Astrocyte (in vitro differentiated cells and primary cell): ENCODE measurements at regions not wholly inside any gene's neighbourhood (a gene's known extent, or its start where the extent isn't known, plus 50 kb on each side); places are given as distances from the start of the nearest gene placed in this dataset.
"Not testable (repeated sequence)": the region's sequence is repeated elsewhere in the genome, so short reads cannot be mapped to it uniquely, and the experiment has no call there.

Source experiments
- DNase-seq: peaks from one replicate; pipeline ENCODE4 v3.0.0-alpha.2; 2010; ENCODE audit warnings: low read depth
- FAIRE-seq: peaks from 2 replicates; lab custom pipeline; 2011; peaks lifted over from hg19 to GRCh38; lab: Jason Lieb, UNC
- H2AFZ ChIP-seq: 2 replicates; pipeline ENCODE4 v1.6.0; 2012; ENCODE audit warnings: low read depth, low read length, inconsistent platforms
- H3K27ac ChIP-seq: 2 replicates; pipeline ENCODE4 v1.5.1; 2011; ENCODE audit warnings: low read depth, low read length, inconsistent platforms
- H3K27me3 ChIP-seq: 2 replicates; pipeline ENCODE4 v1.6.0; 2011; ENCODE audit warnings: low read length, inconsistent platforms; ENCODE audit not compliant: insufficient read depth
- H3K36me3 ChIP-seq: 2 replicates; pipeline ENCODE4 v1.5.1; 2011; ENCODE audit warnings: low read length, inconsistent platforms; ENCODE audit not compliant: insufficient read depth
- H3K4me1 ChIP-seq: 2 replicates; pipeline ENCODE4 v1.5.1; 2011; ENCODE audit warnings: low read length, inconsistent platforms; ENCODE audit not compliant: insufficient read depth
- H3K4me2 ChIP-seq: 2 replicates; pipeline ENCODE4 v1.6.0; 2012; ENCODE audit warnings: low read length, inconsistent platforms
- H3K4me3 ChIP-seq: 2 replicates; pipeline ENCODE4 v1.5.1; 2011; ENCODE audit warnings: low read depth, mild to moderate bottlenecking, low read length, inconsistent platforms; ENCODE audit not compliant: insufficient read depth
- H3K79me2 ChIP-seq: 2 replicates; pipeline ENCODE4 v1.6.0; 2012; ENCODE audit warnings: mild to moderate bottlenecking, low read length, inconsistent platforms; ENCODE audit not compliant: insufficient read depth
- H3K9ac ChIP-seq: 2 replicates; pipeline ENCODE4 v1.6.0; 2012; ENCODE audit warnings: mild to moderate bottlenecking, low read length, inconsistent platforms
- H3K9me3 ChIP-seq: 2 replicates; pipeline ENCODE4 v1.5.1; 2012; ENCODE audit warnings: low read depth, mild to moderate bottlenecking, low read length, inconsistent platforms; ENCODE audit not compliant: insufficient read depth
- H4K20me1 ChIP-seq: 2 replicates; pipeline ENCODE4 v1.6.0; 2012; ENCODE audit warnings: low read length, inconsistent platforms; ENCODE audit not compliant: insufficient read depth
- H3K27ac Mint-ChIP-seq: one replicate; pipeline ENCODE4 v1.8.0; 2021; ENCODE audit warnings: mild to moderate bottlenecking, mixed read lengths; ENCODE audit not compliant: unreplicated experiment
- H3K27me3 Mint-ChIP-seq: one replicate; pipeline ENCODE4 v1.8.0; 2021; ENCODE audit warnings: low read depth, mixed read lengths; ENCODE audit not compliant: unreplicated experiment
- H3K36me3 Mint-ChIP-seq: one replicate; pipeline ENCODE4 v1.8.0; 2021; ENCODE audit warnings: low read depth, mixed read lengths; ENCODE audit not compliant: unreplicated experiment
- H3K4me1 Mint-ChIP-seq: one replicate; pipeline ENCODE4 v1.8.0; 2021; ENCODE audit warnings: low read depth, mixed read lengths; ENCODE audit not compliant: unreplicated experiment
- H3K4me3 Mint-ChIP-seq: one replicate; pipeline ENCODE4 v1.8.0; 2021; ENCODE audit warnings: mild to moderate bottlenecking, moderate library complexity, mixed read lengths; ENCODE audit not compliant: unreplicated experiment
- H3K9me3 Mint-ChIP-seq: one replicate; pipeline ENCODE4 v1.8.0; 2021; ENCODE audit warnings: mild to moderate bottlenecking, mixed read lengths; ENCODE audit not compliant: unreplicated experiment
- EZH2 ChIP-seq: IDR thresholded peaks from 2 replicates; pipeline ENCODE4 v1.6.1; 2012; ENCODE audit warnings: mild to moderate bottlenecking, low read length, inconsistent platforms; ENCODE audit not compliant: insufficient read depth
- TF ChIP-seq, protein P1 (sequence below): IDR thresholded peaks from 2 replicates; pipeline ENCODE4 v1.5.1; 2011; ENCODE audit warnings: low read depth, mild to moderate bottlenecking, inconsistent platforms, low read length, moderate library complexity; ENCODE audit not compliant: insufficient read depth

DNA sequence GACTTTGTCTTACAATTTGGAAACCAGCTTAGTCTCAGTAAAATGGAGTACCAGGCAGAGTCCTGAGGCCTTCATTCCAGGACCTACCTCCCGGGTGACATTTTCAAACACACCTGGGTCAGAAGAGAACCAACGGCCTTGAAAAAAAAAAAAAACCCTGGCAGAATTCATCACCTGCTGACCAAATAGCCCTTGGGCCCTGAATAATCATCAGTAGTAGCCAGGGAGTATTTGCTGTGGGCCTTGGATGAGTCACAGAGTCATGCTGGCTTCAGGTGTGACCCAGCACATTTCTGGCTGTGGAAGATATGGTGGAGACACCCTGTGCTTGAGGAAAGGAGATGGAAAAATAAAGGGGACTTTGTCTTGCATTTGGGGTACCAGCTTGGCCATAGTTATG lies 92.2 kb downstream of the LPAR4 start:
- no peaks in the 10 kb centered on the region for H3K36me3 Mint-ChIP-seq
- DNase-seq, result no peak
- no peaks in the 10 kb centered on the region for H3K27me3 ChIP-seq
- H3K9ac ChIP-seq, result no peak overlapping the region
- H4K20me1 ChIP-seq, result no peaks in the 10 kb centered on the region
- no peaks in the 10 kb centered on the region for H3K9me3 ChIP-seq
- no peaks in the 10 kb centered on the region for H3K4me1 ChIP-seq
- no peaks in the 10 kb centered on the region for H3K36me3 ChIP-seq
- no peaks in the 10 kb centered on the region for H3K9me3 Mint-ChIP-seq
- H3K4me3 ChIP-seq, result no peak overlapping the region
- H3K4me2 ChIP-seq, result no peak overlapping the region
- H3K4me1 Mint-ChIP-seq, result no peaks in the 10 kb centered on the region
- H3K27me3 Mint-ChIP-seq, result no peaks in the 10 kb centered on the region
- H3K27ac ChIP-seq, result no peak overlapping the region
- TF ChIP-seq, protein P1, sequence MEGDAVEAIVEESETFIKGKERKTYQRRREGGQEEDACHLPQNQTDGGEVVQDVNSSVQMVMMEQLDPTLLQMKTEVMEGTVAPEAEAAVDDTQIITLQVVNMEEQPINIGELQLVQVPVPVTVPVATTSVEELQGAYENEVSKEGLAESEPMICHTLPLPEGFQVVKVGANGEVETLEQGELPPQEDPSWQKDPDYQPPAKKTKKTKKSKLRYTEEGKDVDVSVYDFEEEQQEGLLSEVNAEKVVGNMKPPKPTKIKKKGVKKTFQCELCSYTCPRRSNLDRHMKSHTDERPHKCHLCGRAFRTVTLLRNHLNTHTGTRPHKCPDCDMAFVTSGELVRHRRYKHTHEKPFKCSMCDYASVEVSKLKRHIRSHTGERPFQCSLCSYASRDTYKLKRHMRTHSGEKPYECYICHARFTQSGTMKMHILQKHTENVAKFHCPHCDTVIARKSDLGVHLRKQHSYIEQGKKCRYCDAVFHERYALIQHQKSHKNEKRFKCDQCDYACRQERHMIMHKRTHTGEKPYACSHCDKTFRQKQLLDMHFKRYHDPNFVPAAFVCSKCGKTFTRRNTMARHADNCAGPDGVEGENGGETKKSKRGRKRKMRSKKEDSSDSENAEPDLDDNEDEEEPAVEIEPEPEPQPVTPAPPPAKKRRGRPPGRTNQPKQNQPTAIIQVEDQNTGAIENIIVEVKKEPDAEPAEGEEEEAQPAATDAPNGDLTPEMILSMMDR, result no peak
- no peak for TF ChIP-seq EZH2
- no peak overlapping the region for H2AFZ ChIP-seq
- no peaks in the 10 kb centered on the region for H3K79me2 ChIP-seq
- FAIRE-seq, result no peak
- H3K4me3 Mint-ChIP-seq, result no peak overlapping the region
- no peak overlapping the region for H3K27ac Mint-ChIP-seq

DNA sequence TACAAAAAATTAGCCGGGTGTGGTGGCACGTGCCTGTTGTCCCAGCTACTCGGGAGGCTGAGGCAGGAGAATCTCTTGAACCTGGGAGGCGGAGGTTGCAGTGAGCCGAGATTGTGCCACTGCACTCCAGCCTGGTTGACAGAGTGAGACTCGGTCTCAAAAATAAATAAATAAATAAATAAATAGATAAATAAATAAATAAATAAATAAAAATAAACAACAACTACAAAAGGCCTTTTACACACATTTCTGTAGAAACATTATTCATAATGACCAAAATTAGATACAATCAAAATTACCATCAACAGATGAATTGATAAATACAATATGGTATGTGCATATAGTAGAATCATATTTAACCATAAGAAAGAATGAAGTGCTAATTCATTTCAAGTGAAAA lies 96.7 kb downstream of the LPAR4 start:
- not testable (repeated sequence) for H3K27me3 Mint-ChIP-seq, H4K20me1 ChIP-seq, H3K27ac ChIP-seq, FAIRE-seq, H3K27ac Mint-ChIP-seq, H3K4me1 ChIP-seq, H3K79me2 ChIP-seq, H3K9ac ChIP-seq, H2AFZ ChIP-seq, H3K36me3 Mint-ChIP-seq, H3K9me3 ChIP-seq, H3K36me3 ChIP-seq, H3K4me1 Mint-ChIP-seq, H3K4me3 Mint-ChIP-seq, H3K4me2 ChIP-seq, H3K9me3 Mint-ChIP-seq, DNase-seq, H3K4me3 ChIP-seq, H3K27me3 ChIP-seq

DNA sequence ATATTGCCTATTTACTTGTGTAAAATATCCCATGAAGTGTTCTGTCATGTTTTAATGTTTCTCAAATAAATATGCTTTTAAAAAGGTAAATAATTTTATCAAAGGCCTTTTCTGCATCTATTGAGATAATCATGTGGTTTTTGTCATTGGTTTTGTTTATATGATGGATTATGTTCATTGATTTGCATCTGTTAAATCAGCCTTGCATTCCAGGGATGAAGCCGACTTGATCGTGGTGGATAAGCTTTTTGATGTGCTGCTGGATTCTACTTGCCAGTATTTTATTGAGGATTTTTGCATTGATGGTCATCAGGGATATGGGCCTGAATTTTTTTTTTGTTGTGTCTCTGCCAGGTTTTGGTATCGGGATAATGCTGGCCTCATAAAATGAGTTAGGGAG lies 63.9 kb upstream of the P2RY10 start:
- H3K27me3 ChIP-seq, H4K20me1 ChIP-seq, H3K9me3 Mint-ChIP-seq, H3K4me3 Mint-ChIP-seq, H3K79me2 ChIP-seq, H3K27ac Mint-ChIP-seq, H3K4me3 ChIP-seq, H3K36me3 ChIP-seq, H3K4me1 Mint-ChIP-seq, H3K9ac ChIP-seq, DNase-seq, H3K4me1 ChIP-seq, H3K36me3 Mint-ChIP-seq, H3K4me2 ChIP-seq, H2AFZ ChIP-seq, FAIRE-seq, H3K27me3 Mint-ChIP-seq, H3K9me3 ChIP-seq, H3K27ac ChIP-seq: not testable (repeated sequence)

DNA sequence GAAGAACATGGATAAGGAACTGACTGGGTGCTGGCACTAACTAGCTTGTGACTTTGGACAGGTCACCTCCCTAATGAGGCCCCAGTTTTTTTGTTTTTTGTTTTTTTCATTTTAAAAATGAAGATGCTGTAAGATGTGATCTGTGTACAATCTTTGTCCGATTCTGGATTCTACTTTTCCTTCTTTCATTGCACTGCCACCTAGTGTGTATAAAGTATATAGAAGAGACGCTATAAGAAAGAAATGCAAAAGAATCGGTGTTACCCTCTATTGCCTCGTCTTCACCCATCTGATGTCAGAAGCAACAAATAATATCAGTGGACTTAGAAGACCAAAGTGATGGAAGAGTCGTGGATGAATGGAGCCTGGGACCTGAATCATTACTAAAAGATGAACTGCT lies 58.6 kb upstream of the P2RY10 start:
- H3K27me3 Mint-ChIP-seq, result no peaks in the 10 kb centered on the region
- DNase-seq (no peak), FAIRE-seq (no peak)
- TF ChIP-seq, protein P1, result no peak
- TF ChIP-seq EZH2, result no peak
- no peak overlapping the region for H3K27ac ChIP-seq
- H3K9ac ChIP-seq, result no peak overlapping the region
- no peak overlapping the region for H3K4me2 ChIP-seq
- H3K79me2 ChIP-seq, result no peaks in the 10 kb centered on the region
- no peak overlapping the region for H3K4me3 Mint-ChIP-seq
- H3K36me3 ChIP-seq, result no peaks in the 10 kb centered on the region
- no peaks in the 10 kb centered on the region for H3K9me3 ChIP-seq
- H3K9me3 Mint-ChIP-seq, result no peaks in the 10 kb centered on the region
- no peak overlapping the region for H3K4me3 ChIP-seq
- H3K4me1 ChIP-seq, result no peaks in the 10 kb centered on the region
- H3K4me1 Mint-ChIP-seq, result no peaks in the 10 kb centered on the region
- H3K27ac Mint-ChIP-seq, result no peak overlapping the region
- no peak overlapping the region for H2AFZ ChIP-seq
- H3K27me3 ChIP-seq, result no peaks in the 10 kb centered on the region
- no peaks in the 10 kb centered on the region for H3K36me3 Mint-ChIP-seq
- no peaks in the 10 kb centered on the region for H4K20me1 ChIP-seq
